Right lobe of liver (tissue), 4 donors: ENCODE measurements at regions not wholly inside any gene's neighbourhood (a gene's known extent, or its start where the extent isn't known, plus 50 kb on each side); places are given as distances from the start of the nearest gene placed in this dataset.

Experiments used
- CTCF ChIP-seq, 4 donors: fragments of 200-600 bp in 3 of 4; fragments of 450-650 bp in 1 of 4; IDR thresholded peaks; one replicate each; pipeline versions ENCODE4 v1.5.1 to v1.8.0; 2016 to 2022; ENCODE audit warnings: antibody characterized with exemption in 4 of 4, mild to moderate bottlenecking in 2 of 4
- POLR2A ChIP-seq: fragments of 450-650 bp; IDR thresholded peaks from one replicate; pipeline ENCODE4 v1.6.1; 2017; ENCODE audit warnings: antibody characterized with exemption, mild to moderate bottlenecking
- donor health status: DM: no; HTN: no; CAD: no.
- donor health status: DM: no; HTN: no; CAD: no.
- donor health status: DM: no; HTN: yes; CAD: no.

DNA sequence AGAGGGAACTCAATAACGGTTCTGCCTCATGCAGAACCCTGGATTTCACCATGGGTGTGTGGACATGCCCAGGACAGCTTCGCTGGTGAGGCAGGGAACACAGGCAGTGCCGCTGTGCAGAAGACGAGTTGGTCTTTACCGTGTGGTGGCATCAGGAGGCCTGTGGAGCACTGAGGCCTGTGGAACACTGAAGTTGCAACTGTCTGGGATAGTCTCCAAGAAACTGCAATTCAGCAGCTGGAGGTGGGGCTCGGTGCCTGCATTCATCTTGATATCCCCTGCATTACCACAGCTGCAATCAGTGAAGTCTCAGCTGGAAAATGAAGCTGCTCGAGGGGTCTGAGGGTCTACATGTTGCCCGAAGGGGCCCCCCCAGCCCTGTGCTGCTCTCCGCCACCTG, 202.4 kb upstream of the CDH4 start:
- no peak for TF ChIP-seq CTCF (IDR thresholded peaks at IDR 0.05)
- no peak for TF ChIP-seq POLR2A
